ENCODE measurements at regions not wholly inside any gene's neighbourhood (a gene's known extent, or its start where the extent isn't known, plus 50 kb on each side); places are given as distances from the start of the nearest gene placed in this dataset.
A peak's percentile ranks its signal among the peaks of the same experiment; 100 is the strongest.

- Histone ChIP-seq H3K27me3 (replicated peaks; ENCODE audit: control insufficient read depth, insufficient read depth, low read length) (no peaks in the 10 kb centered on the region), H3K36me3 (ENCODE audit: control insufficient read depth, insufficient read depth, low read length) (no peaks in the 10 kb centered on the region), H3K4me3 (replicated peaks; ENCODE audit: low read depth, low read length) (no peak overlapping the region)
- TF ChIP-seq CTCF (IDR thresholded peaks at IDR 0.05; ENCODE audit: insufficient read depth, low read length, poor library complexity, severe bottlenecking): no peak
- no peak for DNase-seq (ENCODE audit: extremely low read depth, insufficient read length)
Measured at GRCh38 chr1:56033321-56034037, 545.9 kb downstream of the PLPP3 start.

- Histone ChIP-seq H3K27me3 (replicated peaks; ENCODE audit: control insufficient read depth, insufficient read depth, low read length) (no peaks in the 10 kb centered on the region), H3K36me3 (ENCODE audit: control insufficient read depth, insufficient read depth, low read length) (no peaks in the 10 kb centered on the region), H3K4me3 (replicated peaks; ENCODE audit: low read depth, low read length) (no peak overlapping the region)
- TF ChIP-seq CTCF (IDR thresholded peaks at IDR 0.05; ENCODE audit: insufficient read depth, low read length, poor library complexity, severe bottlenecking): no peak
- DNase-seq (ENCODE audit: extremely low read depth, insufficient read length): no peak
Measured at GRCh38 chr1:56032096-56032676, 547.2 kb downstream of the PLPP3 start.

GRCh38 chr1:56031001-56031400 lies 548.4 kb downstream of the PLPP3 start:
- DNase-seq (ENCODE audit: extremely low read depth, insufficient read length): no peak

GRCh38 chr1:56029319-56030003 lies 549.9 kb downstream of the PLPP3 start:
- H3K4me3 ChIP-seq (replicated peaks; ENCODE audit: low read depth, low read length): no peak overlapping the region
- H3K36me3 ChIP-seq (ENCODE audit: control insufficient read depth, insufficient read depth, low read length): no peaks in the 10 kb centered on the region
- no peaks in the 10 kb centered on the region for H3K27me3 ChIP-seq (replicated peaks; ENCODE audit: control insufficient read depth, insufficient read depth, low read length)
- no peak for TF ChIP-seq CTCF (IDR thresholded peaks at IDR 0.05; ENCODE audit: insufficient read depth, low read length, poor library complexity, severe bottlenecking)
- peak; percentile 15 for DNase-seq (ENCODE audit: extremely low read depth, insufficient read length)

More at GRCh38 chr1:56031001-56031400, 548.4 kb downstream of the PLPP3 start:
- H3K36me3 ChIP-seq (ENCODE audit: control insufficient read depth, insufficient read depth, low read length): no peaks in the 10 kb centered on the region
- no peak for TF ChIP-seq CTCF (IDR thresholded peaks at IDR 0.05; ENCODE audit: insufficient read depth, low read length, poor library complexity, severe bottlenecking)
- no peak overlapping the region for H3K4me3 ChIP-seq (replicated peaks; ENCODE audit: low read depth, low read length)
- H3K27me3 ChIP-seq (replicated peaks; ENCODE audit: control insufficient read depth, insufficient read depth, low read length): no peaks in the 10 kb centered on the region

DNA sequence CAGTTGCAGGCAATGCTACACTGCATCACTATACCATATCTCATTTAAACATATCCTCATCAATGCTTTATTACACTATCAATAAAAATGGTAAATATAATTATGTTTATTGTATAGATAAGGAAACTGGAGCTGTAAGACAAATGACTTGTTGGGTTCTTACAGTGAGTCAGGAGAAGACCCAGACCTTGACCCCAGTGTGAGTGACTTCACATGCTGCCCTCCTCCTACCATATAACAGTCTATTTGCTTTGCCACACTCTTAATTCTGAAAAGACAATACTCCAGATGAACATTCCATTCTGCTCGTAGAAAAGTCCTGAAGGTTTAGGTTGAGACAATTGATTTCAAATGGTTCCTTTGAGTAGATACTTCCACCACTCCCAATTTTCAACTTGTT lies 550.5 kb downstream of the PLPP3 start:
- Histone ChIP-seq H3K4me3 (replicated peaks; ENCODE audit: low read depth, low read length) (no peak overlapping the region), H3K27me3 (replicated peaks; ENCODE audit: control insufficient read depth, insufficient read depth, low read length) (no peaks in the 10 kb centered on the region), H3K36me3 (ENCODE audit: control insufficient read depth, insufficient read depth, low read length) (no peaks in the 10 kb centered on the region)
- no peak for DNase-seq (ENCODE audit: extremely low read depth, insufficient read length)
- TF ChIP-seq CTCF (IDR thresholded peaks at IDR 0.05; ENCODE audit: insufficient read depth, low read length, poor library complexity, severe bottlenecking): no peak

All from GM06990 (cell line).